SK-N-SH treated with all-trans-retinoic acid at 6 μM for 48 hours (cell line): ENCODE measurements at regions not wholly inside any gene's neighbourhood (a gene's known extent, or its start where the extent isn't known, plus 50 kb on each side); places are given as distances from the start of the nearest gene placed in this dataset.

Experiments
- ISL1 ChIP-seq: fragments of 250-450 bp; sonication (Bioruptor Pico); IDR thresholded peaks from 2 replicates; pipeline ENCODE4 v2.1.2; 2022; ENCODE audit warnings: mild to moderate bottlenecking, moderate library complexity
- PPARA ChIP-seq: fragments of 250-450 bp; sonication (Bioruptor Pico); IDR thresholded peaks from 2 replicates; pipeline ENCODE4 v1.5.0; 2020; ENCODE audit warnings: mild to moderate bottlenecking, borderline replicate concordance
- TCF4 ChIP-seq: fragments of 250-450 bp; sonication (Bioruptor Pico); IDR thresholded peaks from 2 replicates; pipeline ENCODE4 v1.8.0; 2021; ENCODE audit warnings: mild to moderate bottlenecking, moderate library complexity, borderline replicate concordance
- TOX ChIP-seq: fragments of 250-450 bp; sonication (Bioruptor Pico); IDR thresholded peaks from 2 replicates; pipeline ENCODE4 v1.8.0; 2021; ENCODE audit warnings: mild to moderate bottlenecking, moderate library complexity, borderline replicate concordance
- ZFP3 ChIP-seq: fragments of 250-450 bp; sonication (Bioruptor Pico); IDR thresholded peaks from 2 replicates; pipeline ENCODE4 v1.5.0; 2020; ENCODE audit warnings: mild to moderate bottlenecking, moderate library complexity
- ZNF70 ChIP-seq: fragments of 450-650 bp; formaldehyde crosslinking; IDR thresholded peaks from 2 replicates; pipeline ENCODE4 v1.5.0; 2020; ENCODE audit warnings: mild to moderate bottlenecking, moderate library complexity
- TF ChIP-seq, protein P1 (sequence below): fragments of 250-450 bp; sonication (Bioruptor Pico); IDR thresholded peaks from 2 replicates; pipeline ENCODE4 v1.5.0; 2020; ENCODE audit warnings: mild to moderate bottlenecking, moderate library complexity
- TF ChIP-seq, protein P2 (sequence below): fragments of 250-450 bp; sonication (Bioruptor Pico); IDR thresholded peaks from 2 replicates; pipeline ENCODE4 v1.8.0; 2020; ENCODE audit warnings: mild to moderate bottlenecking, moderate library complexity, borderline replicate concordance
- TF ChIP-seq, protein P3 (sequence below): fragments of 250-450 bp; sonication (Bioruptor Pico); IDR thresholded peaks from 2 replicates; pipeline ENCODE4 v1.5.1; 2021; ENCODE audit warnings: mild to moderate bottlenecking, moderate library complexity

DNA sequence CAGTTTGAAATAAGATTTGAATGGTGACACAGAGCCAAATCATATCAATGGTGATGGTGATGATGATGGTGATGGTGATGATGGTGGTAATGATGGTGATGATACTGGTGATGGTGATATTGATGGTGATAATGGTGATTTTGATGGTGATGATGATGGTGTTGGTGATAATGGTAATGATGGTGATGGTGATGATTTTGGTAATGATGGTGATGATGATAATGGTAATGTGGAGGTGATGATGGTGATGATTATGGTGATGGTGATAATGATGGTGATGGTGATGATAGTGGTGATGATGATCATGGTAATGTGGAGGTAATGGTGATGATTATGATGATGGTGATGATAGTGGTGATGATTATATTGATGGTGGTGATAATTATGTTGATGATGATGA is 311.9 kb upstream of the SFSWAP start:
- TF ChIP-seq TCF4 (no peak), ZNF70 (CRISPR knock-in tag) (no peak), ZFP3 (CRISPR knock-in tag) (no peak), PPARA (CRISPR knock-in tag) (no peak), TOX (no peak), ISL1 (no peak)
- TF ChIP-seq, protein P1, sequence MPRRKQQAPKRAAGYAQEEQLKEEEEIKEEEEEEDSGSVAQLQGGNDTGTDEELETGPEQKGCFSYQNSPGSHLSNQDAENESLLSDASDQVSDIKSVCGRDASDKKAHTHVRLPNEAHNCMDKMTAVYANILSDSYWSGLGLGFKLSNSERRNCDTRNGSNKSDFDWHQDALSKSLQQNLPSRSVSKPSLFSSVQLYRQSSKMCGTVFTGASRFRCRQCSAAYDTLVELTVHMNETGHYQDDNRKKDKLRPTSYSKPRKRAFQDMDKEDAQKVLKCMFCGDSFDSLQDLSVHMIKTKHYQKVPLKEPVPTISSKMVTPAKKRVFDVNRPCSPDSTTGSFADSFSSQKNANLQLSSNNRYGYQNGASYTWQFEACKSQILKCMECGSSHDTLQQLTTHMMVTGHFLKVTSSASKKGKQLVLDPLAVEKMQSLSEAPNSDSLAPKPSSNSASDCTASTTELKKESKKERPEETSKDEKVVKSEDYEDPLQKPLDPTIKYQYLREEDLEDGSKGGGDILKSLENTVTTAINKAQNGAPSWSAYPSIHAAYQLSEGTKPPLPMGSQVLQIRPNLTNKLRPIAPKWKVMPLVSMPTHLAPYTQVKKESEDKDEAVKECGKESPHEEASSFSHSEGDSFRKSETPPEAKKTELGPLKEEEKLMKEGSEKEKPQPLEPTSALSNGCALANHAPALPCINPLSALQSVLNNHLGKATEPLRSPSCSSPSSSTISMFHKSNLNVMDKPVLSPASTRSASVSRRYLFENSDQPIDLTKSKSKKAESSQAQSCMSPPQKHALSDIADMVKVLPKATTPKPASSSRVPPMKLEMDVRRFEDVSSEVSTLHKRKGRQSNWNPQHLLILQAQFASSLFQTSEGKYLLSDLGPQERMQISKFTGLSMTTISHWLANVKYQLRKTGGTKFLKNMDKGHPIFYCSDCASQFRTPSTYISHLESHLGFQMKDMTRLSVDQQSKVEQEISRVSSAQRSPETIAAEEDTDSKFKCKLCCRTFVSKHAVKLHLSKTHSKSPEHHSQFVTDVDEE (CRISPR knock-in tag) = no peak
- TF ChIP-seq, protein P2, sequence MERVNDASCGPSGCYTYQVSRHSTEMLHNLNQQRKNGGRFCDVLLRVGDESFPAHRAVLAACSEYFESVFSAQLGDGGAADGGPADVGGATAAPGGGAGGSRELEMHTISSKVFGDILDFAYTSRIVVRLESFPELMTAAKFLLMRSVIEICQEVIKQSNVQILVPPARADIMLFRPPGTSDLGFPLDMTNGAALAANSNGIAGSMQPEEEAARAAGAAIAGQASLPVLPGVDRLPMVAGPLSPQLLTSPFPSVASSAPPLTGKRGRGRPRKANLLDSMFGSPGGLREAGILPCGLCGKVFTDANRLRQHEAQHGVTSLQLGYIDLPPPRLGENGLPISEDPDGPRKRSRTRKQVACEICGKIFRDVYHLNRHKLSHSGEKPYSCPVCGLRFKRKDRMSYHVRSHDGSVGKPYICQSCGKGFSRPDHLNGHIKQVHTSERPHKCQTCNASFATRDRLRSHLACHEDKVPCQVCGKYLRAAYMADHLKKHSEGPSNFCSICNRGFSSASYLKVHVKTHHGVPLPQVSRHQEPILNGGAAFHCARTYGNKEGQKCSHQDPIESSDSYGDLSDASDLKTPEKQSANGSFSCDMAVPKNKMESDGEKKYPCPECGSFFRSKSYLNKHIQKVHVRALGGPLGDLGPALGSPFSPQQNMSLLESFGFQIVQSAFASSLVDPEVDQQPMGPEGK (CRISPR knock-in tag) = no peak
- TF ChIP-seq, protein P3, sequence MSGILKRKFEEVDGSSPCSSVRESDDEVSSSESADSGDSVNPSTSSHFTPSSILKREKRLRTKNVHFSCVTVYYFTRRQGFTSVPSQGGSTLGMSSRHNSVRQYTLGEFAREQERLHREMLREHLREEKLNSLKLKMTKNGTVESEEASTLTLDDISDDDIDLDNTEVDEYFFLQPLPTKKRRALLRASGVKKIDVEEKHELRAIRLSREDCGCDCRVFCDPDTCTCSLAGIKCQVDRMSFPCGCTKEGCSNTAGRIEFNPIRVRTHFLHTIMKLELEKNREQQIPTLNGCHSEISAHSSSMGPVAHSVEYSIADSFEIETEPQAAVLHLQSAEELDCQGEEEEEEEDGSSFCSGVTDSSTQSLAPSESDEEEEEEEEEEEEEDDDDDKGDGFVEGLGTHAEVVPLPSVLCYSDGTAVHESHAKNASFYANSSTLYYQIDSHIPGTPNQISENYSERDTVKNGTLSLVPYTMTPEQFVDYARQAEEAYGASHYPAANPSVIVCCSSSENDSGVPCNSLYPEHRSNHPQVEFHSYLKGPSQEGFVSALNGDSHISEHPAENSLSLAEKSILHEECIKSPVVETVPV (CRISPR knock-in tag) = no peak
